ENCODE measurements at regions not wholly inside any gene's neighbourhood (a gene's known extent, or its start where the extent isn't known, plus 50 kb on each side); places are given as distances from the start of the nearest gene placed in this dataset.
"Not testable (repeated sequence)": the region's sequence is repeated elsewhere in the genome, so short reads cannot be mapped to it uniquely, and the experiment has no call there.

DNA sequence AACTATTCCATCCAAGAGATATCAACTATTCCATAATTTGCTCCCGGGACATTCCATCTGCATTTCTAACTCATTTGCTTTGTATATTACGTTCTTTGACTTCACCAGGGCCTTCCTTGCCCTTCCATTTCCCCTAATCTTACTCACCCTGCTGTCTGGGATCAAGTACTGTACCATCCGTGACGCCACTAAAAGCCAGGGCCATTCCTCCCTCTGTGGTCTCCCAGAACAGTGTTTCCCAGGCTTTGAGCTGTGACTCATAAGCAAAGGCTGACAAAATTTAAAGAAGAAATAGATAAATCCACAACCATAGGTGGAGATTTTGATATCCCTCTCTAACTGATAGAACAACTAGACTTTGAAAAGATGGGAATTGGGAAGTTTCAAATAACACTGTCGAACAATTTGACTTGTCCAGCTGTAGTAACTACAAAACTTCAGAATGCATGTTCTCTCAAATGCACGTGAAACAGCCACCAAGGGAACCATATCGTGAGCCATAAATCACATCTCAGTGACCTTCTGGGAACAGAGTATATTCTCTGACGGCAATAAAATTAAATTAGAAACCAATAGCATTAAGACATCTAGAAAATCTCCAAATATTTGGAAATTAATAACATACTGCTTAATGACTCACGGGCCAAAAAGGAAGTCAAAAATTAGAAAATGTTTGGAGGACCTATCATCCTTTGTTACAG is 501.0 kb downstream of the SETD4 start:
- no peak for DNase-seq

DNA sequence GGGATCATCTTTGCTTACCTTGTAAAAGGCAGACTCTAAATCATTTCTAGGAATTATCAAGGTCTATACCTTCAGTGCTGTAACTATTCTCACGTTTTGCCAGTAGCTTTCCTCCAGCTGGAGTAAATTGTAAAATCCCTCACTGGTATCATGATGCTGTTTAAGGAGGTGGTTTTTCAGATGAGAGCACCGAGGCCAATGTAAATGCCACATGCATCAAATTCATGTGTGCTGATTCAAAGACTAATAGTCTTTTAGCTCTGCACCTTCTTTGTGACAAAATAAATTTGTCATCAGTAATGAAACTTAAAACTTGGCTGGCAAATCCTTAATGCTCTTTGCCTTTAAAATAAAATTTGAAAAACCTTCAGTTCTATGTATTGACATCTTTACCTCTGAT is 503.8 kb downstream of the SETD4 start:
- no peak for DNase-seq

DNA sequence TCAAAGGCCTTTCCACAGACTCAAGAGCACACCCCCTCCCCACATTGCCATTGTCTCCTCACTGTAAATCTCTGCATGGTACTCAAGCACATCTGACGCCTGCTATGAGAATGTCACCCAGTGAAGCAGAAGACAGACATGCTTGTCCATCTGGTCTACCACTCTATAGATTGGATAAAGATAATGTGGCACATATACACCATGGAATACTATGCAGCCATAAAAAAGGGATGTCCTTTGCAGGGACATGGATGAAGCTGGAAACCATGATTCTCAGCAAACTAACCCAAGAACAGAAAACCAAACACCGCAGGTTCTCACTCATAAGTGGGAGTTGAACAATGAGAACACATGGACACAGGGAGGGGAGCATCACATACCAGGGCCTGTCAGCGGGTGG is 503.4 kb upstream of the RUNX1 start:
- not testable (repeated sequence) for DNase-seq

DNA sequence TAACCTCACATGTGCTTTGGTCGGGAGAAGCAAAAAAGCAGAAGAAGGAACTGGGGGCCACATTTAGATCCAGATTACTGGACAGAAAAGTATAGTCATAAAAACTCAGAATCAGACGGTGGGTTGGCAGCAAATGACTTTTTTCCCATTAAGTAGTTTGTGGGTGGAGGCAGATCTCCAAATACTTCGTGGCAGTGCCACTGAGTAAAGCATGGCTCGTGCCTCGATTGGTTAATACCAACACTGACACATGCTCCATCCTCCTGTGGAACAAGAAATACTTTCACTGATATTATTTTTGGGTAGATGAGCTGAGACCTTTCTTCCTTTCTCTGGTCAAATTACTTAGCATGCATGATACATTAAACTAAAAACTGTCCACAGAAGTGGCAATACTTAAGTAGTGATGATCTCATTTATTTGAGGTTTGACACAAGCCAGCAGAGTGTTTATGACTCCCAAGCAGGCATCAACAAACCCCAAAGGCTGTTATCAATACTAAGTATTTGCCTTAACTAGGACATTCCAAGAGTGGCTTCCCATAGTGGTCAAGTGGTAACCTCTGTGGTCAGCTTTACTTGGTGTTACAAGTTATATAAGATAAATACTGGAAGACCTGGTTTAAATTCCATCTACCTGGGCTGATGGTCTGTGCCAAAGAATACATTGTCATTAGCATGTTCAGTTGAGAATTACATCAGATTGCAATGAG is 500.0 kb upstream of the RUNX1 start:
- DNase-seq: no peak

DNA sequence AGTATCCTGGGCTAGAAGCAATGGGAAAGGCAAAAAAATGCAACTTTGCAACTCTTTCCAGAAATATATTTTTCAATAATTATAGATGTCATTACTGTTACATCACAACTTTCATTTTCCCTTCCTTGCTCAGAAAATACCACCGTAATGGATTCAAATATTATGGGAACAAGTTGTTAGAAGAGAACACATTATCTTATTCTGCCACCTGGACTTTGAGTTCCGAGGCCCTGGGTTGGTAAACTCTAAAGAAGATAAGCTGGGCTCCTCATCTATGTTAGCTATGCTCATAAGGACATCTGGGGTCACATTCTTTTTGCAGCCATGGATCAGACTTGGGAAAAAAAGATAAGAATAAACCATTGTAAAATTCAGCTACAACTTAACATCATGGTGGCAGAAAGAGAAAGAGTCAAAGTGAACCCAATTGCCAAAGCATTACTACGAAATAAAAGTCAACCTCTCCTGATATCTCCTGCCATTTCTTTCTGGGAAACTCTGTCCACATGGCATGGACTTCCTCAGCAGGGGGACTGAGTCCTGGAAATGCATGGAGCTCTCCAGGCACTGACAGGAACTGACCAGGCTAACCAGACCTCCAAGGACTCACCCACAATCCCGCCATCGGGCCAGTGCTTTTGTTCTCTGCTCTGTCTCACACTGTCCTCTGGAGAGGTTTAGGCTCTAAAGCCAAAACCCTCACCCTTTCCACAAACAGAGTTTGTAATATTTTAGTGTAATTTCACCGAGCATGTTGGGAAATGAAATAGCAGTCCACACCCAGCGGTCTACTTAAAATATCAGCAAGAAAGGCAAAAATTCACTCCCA is 499.1 kb upstream of the RUNX1 start:
- DNase-seq: no peak

DNA sequence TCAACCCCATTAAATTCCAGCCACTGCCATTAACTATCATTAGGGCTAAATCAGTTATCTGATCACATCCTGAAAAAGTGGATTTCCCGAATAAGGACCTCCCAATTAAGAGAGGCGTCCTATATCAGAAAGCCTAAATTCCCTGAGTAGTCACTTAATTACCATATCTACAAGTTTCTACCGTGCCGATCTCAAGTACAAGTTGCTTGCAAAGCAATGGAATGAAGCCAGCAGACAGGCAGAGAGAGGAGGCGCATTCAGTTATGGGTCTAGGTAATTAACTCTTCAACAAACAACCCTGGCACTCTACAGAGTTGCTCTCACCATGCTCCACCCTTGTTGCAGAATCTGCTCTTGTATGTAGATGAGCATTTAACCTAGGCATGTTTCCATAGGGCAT is 494.6 kb upstream of the RUNX1 start:
- no peak for DNase-seq

DNA sequence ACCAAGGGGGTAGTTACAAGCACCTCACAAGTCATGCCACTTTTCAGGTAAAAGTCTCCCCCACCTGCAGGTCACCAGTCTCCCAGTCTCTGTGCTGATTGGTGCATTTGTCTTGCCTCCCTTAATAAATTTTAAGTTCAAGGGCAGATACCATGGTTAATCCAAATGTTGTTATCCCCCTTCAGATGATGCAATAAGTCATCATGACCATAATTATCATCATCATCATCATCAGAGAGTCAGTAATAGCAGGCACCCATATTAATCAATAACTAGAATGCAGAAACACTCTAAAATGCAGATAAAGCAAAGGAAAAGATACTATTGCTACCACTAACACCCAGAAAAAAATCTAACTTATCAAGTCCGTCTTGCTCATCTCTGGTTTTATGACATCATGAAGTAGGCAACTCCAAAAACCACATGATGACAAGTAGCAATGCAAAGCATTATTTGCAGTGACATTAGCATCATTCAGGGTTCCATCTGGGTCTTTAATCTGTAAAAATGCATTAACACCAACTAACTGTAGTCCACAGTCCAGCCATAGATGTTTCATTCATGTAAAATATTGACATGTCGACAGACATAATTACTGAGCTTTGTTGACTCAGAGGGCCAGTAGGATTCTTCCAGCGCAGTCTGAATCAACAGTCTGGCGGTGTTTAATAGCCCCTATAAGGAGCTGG is 492.0 kb upstream of the RUNX1 start:
- no peak for DNase-seq

DNA sequence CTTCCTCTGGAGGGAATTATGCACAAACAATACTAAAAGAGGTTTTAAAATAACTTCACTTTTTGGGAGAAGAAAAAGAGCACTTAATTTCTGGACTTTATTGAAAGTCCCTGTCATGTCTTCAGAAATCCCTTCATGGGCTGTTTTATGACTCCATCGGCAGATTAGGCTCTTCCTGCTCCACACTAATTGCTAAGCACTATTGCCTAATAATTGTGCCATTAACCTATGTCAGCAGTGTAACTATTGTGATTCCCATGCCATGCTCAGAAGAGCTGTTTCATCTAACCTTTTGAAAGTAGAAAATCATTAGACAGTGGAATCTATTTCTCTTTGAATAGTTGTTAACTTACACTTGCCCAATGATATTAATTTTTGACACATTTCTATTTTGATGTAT is 489.3 kb upstream of the RUNX1 start:
- DNase-seq: no peak

DNA sequence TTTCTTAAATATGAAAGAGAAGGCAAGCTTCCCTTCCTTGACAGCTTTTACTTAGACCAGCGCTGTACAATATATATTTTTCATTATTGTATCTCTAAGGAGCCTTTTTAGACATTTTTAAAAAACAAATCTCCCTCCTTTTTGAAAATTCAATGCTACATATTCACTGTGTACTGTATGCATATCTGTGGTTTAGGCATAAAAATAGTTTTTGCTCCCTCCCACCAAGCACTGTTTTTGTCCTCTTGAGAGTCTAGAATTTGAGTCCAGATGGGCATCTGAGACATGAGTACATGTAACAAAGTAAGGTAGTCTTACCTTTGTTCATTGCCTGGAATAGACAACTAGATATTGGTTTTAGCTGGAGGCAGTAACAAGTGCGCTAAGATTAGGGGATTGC is 488.5 kb upstream of the RUNX1 start:
- no peak for DNase-seq

DNA sequence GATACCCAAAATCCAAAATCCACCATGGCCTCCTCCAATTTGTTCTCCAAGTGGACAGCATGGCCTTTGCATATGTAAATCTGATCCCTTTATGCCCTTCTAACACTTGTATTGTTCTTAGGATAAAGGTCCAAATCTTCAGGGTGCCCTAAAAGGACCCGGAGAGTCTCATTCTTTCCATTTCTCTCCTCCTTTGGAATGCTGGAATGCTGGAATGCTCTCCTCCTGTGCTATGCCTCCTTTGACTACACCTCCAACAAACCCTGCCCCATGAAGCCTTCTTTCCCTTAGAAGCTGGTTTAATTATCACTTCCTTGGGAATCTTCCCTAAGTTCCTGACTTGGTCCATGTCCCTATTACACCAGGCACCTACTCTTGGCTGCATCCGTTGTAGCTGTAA is 484.8 kb upstream of the RUNX1 start:
- DNase-seq: no peak

DNA sequence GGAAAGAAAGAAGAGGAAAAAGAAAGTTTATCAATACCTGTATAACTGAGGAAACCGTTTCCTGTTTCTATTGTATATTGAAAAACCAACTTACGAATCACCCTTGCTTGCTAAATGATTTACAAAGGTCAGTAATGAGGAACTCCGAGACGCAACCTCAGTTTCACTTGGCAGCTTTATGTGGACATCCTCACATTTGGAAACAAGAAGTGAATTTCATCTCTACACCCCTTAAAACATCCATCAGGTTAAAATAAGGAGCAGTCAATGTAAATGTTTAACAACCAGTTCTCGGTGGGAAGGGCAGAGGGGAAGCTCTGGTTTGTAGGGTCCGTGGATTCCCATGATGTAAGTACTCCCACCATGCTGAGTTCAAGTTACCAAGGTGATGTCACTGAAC is 481.7 kb upstream of the RUNX1 start:
- peak; percentile 90 for DNase-seq

DNA sequence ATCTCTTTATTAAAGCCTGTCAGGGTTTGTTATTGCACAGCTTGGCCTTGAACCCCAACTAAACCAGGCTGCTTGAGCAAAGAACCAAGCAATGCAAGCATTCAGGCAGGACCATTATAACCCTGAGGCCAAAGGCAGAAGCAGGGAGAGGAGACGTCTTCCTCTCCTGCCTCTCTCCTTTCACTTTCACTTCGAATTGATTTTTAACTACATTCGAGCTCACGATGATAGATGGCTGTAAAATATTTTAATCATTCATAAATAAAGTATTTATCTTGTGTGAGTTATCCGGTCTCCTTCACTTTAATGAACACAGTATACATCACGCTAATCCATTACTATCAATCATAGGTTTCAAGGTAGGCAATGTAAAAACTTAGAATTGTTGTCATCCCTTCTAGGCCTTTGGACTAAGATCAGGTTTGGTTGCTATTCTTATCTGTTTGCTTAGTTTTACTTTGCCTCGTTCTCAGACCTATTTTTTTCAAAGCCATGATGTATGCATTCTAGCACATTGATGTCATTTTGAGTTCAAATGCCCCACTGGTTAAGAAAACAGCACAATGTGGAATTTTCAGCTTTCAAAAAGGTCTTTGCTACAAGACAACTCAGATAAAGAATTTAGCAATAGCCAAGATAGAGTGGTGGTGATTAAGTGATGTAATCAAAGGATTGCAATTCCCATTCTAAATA is 480.2 kb upstream of the RUNX1 start:
- DNase-seq: peak; percentile 59

DNA sequence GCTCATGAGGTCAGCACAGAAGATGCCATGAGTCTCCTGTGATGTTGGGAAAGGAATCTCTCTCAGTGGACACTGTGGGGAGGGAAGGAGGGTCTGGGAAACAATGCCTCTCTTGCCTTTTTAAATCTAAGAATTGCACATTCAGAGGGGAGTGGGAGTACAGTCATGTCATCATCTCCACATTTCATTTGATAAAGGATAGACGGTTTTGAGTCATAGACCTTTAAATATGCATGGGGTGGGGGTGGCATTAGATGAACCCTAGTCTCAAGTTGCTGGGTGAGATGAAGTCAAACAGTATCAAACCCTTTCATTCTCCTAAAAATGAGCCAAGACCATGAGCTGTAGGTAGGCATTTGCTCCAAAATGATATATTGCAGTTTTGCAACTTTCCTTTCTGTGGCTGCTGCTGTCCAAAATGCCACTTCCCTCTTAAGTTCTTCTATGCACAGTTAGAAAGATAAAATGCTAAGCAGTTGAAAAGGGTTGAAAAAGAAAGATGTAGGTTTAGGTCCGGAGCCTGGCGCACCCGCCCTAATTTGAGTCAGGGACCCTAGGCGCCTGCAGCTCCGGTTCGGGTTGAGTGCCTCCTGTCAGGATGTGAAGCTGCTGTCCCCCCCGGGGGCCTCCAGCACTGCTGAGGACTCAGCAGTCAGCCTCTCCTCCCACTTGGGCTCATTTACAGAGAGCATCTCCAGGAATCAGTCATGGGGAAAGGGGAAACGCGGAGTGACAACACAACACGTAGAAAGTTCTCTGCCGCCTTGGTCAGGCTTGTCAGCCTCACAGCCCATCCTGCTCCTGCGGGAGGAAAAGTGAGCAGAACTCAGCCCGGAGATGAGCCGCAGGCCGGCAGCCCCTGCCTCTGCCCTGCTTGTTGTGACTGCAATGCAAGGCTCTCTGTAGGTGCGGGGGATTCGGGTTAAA is 479.3 kb upstream of the RUNX1 start:
- DNase-seq: peak; percentile 69

DNA sequence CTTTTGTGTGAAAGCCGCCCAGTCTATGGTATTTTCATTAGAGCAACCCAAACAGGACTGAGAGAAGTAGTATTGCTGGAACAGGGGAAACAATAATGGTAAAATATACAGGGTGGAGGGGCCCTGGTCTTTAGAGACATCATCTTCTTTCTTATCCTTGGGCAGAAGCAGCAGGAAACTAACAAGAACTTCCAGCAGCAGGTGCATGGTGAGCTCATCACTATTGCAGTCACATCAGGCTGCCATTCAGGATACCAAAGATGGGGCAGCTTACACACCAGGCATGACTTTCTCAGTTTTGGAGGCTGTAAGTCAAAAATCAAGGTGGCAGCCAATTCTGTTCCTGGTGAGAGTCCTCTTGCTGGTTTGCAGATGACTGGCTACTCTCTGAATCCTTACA is 478.3 kb upstream of the RUNX1 start:
- no peak for DNase-seq

DNA sequence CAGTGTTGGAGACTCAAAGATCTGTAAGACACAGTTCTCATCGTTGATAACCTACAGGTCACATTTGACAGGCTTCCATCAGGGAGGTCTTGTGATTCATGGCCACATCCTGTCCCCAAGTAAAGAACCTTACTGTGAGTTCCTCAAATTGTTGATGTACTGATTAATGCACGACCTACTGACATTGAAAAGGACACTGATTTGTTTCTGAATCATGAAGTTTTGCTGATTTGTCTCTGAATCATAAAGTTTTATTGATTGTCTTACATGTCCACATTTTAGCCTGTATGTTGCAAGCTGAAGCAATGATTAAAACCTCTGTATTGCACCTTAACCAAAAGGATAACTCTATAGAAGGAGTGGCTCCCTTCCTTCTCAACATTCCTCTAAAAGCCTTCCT is 476.3 kb upstream of the RUNX1 start:
- peak; percentile 53 for DNase-seq

DNA sequence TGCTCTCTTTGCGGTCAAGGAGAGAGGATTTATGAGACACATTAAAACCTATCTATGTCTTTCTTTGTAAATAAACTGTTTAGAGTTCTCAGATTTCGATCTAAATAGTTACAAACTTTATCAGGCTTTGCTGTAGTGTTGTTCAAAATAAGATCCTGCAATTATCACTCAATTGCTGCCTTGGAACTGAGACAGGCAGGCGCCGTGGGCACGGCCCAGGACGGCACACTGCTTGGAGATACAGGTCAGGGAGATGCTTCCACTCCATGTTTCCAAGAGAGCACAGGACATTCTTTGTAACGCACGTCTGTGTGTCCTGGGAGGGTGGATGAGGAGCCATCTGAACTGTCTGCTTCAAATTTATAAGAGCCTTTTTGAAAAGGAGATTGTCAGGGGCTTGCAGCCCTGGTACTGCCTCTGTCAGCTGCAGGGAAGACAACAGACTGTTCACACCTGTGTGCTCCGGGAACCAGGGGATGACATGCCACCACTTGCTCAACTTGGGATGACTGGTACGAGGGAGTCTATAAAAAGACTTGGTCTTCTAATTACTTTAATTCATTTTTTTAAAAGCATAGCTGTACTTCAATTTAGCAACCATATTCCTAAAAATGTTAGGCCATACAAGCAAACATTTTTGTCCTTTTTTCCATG is 472.9 kb upstream of the RUNX1 start:
- no peak for DNase-seq

DNA sequence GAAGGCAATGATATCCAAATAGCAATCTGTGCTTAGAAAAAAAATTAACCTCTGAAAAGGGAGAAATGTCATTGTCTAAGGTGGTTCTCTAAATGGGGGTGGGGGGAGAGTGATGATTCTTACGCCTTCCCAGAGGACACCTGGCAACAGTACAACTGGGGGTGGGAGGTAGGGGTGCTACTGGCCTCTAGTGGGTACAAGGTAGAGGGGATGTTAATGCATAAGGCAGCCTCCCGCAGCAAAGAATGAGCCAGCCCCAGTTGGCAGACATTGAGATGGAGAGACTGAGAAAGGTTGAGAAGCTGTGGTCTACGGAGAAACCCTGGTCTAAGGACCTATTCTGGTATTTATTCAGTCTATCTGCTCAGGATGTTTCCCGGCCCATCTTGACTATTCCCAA is 472.2 kb upstream of the RUNX1 start:
- DNase-seq: no peak

DNA sequence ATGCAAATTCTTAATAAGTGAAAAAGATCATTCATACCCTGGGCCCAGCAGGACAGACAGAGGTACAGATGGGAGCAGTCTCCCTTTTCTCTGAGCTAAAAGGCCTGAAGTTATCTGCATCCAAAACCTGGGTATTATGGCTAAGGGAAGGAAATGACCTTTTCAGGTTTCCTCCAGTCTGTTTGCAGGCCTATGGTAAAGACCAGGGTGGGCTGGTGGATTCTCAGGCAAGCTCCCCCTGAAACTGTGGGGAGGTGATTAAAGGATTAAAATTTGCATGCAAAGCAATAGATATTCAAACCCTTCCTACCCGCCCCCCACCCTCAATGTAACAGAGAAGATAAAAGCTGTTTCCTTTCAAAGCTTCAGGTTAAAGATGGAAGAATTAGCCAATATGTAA is 471.8 kb upstream of the RUNX1 start:
- DNase-seq: no peak

DNA sequence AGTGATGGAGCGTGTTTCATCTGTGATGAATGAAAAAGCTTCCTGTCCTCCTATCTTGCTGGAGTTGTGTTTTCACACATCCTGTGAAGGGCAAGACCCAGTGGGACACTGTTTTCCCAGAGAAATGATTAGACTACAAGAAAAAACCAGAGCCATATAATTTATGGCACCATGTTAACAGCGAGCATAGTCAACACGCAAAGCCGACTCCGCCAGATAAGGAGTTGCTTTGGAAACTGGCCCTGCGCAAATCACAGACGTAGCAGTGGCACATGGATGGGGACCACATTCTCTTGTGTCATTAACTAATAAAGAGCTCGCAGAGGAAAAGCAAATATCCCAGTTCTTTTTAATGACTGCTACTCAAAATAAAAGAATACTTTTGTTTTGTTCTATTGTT is 471.2 kb upstream of the RUNX1 start:
- no peak for DNase-seq

DNA sequence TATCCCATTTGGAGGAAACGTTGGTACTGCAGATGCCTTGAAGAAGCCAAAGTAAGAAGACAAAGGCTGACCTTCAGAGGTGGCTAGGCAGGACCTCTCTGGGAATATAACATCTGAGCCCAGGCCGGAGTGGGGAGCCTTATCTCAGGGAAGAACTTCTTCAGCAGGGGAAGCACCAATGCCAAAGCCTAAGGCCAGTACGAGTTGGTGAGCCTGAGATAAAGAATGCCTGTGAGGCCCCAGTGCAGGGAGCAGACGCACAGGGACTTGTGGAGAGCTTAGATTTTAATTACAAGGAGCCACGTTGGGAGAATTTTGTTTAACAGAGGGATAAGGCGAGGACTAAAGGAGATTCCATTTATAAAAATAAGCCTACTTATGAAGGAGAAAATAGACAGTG is 468.8 kb upstream of the RUNX1 start:
- DNase-seq: no peak

DNA sequence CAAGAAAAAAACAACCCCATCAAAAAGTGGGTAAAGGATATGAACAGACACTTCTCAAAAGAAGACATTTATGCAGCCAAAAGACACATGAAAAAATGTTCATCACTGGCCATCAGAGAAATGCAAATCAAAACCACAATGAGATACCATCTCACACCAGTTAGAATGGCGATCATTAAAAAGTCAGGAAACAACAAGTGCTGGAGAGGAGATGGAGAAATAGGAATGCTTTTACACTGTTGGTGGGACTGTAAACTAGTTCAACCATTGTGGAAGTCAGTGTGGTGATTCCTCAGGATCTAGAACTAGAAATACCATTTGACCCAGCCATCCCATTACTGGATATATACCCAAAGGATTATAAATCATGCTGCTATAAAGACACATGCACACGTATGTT is 467.2 kb upstream of the RUNX1 start:
- DNase-seq: not testable (repeated sequence)

All from inflammatory macrophage treated with lipopolysaccharide for 4 hours (primary cell).